ENCODE measurements at regions not wholly inside any gene's neighbourhood (a gene's known extent, or its start where the extent isn't known, plus 50 kb on each side); places are given as distances from the start of the nearest gene placed in this dataset.

- no peak overlapping the region for H3K4me2 ChIP-seq (replicated peaks; ENCODE audit: low read depth, low read length, poor library complexity, severe bottlenecking)
- Mint-ChIP-seq H3K4me1 (no peaks in the 10 kb centered on the region), H3K9me3 (ENCODE audit: insufficient read depth) (peaks cover 7% of the 10 kb centered on the region), H3K4me3 (no peak overlapping the region), H3K27ac (no peak overlapping the region), H3K27me3 (no peaks in the 10 kb centered on the region)
- H2AFZ ChIP-seq (ENCODE audit: insufficient read depth, low read depth, low read length, poor library complexity, severe bottlenecking), result no peak overlapping the region
- no peak overlapping the region for H3K9ac ChIP-seq (ENCODE audit: low read length)
- ATAC-seq (ENCODE audit: low read depth) (no peak), DNase-seq (no peak)
- H4K20me1 ChIP-seq (ENCODE audit: control insufficient read depth, insufficient read depth, low read length, poor library complexity, severe bottlenecking), result no peaks in the 10 kb centered on the region
- H3K36me3 ChIP-seq (replicated peaks in 1 of 2; ENCODE audit: control extremely low read depth in 1 of 2, control insufficient read depth in 1 of 2, extremely low read depth in 1 of 2, insufficient read depth in 2 of 2, low read length in 1 of 2), result no peaks in the 10 kb centered on the region
- no peaks in the 10 kb centered on the region for H3K9me3 ChIP-seq (ENCODE audit: control extremely low read depth in 1 of 3, control insufficient read depth in 2 of 3, insufficient read depth in 1 of 3, low read length in 2 of 3)
- TF ChIP-seq CTCF (IDR thresholded peaks at IDR 0.05) (no peak), EZH2 (IDR thresholded peaks at IDR 0.05; ENCODE audit: borderline replicate concordance, insufficient read depth, low read depth, low read length, poor library complexity, severe bottlenecking) (no peak)
- no peak overlapping the region for H3K27ac ChIP-seq (ENCODE audit: low read length in 2 of 2)
- H3K79me2 ChIP-seq (ENCODE audit: control insufficient read depth, insufficient read depth, low read length), result no peaks in the 10 kb centered on the region
- intact Hi-C loops (cut with micrococcal nuclease), result no loop called here
- H3K4me1 ChIP-seq (ENCODE audit: control insufficient read depth in 2 of 2, insufficient read depth in 2 of 2, low read length in 2 of 2), result no peaks in the 10 kb centered on the region
- WGBS (ENCODE audit: insufficient coverage), result 40% methylated on average over 1 of the region's 2 CpGs
- POLR2A ChIA-PET, result no interaction called here
- no peak overlapping the region for H3K4me3 ChIP-seq (ENCODE audit: control extremely low read depth in 1 of 5, extremely low read depth in 1 of 5, insufficient read depth in 1 of 5, low read depth in 2 of 5, low read length in 4 of 5)
- CTCF ChIA-PET, result interaction anchor here (0.5 kb wide), 1 partner anchor 39 kb away, joined by 3 read pairs; no protein-coding TSS in a partner anchor
- H3K27me3 ChIP-seq (replicated peaks in 1 of 4; ENCODE audit: control extremely low read depth in 1 of 4, control insufficient read depth in 3 of 4, insufficient read depth in 4 of 4, low read length in 3 of 4), result no peaks in the 10 kb centered on the region
Measured at GRCh38 chr11:98107736-98108135, 913.0 kb upstream of the CNTN5 start.

- Mint-ChIP-seq H3K4me1 (no peaks in the 10 kb centered on the region), H3K9me3 (ENCODE audit: insufficient read depth) (peaks cover 7% of the 10 kb centered on the region), H3K27me3 (no peaks in the 10 kb centered on the region), H3K27ac (no peak overlapping the region), H3K4me3 (no peak overlapping the region)
- 96% methylated on average over 3 of the region's 5 CpGs for WGBS (ENCODE audit: insufficient coverage)
- Histone ChIP-seq H3K9ac (ENCODE audit: low read length) (no peak overlapping the region), H3K36me3 (replicated peaks in 1 of 2; ENCODE audit: control extremely low read depth in 1 of 2, control insufficient read depth in 1 of 2, extremely low read depth in 1 of 2, insufficient read depth in 2 of 2, low read length in 1 of 2) (no peaks in the 10 kb centered on the region), H3K9me3 (ENCODE audit: control extremely low read depth in 1 of 3, control insufficient read depth in 2 of 3, insufficient read depth in 1 of 3, low read length in 2 of 3) (no peaks in the 10 kb centered on the region), H2AFZ (ENCODE audit: insufficient read depth, low read depth, low read length, poor library complexity, severe bottlenecking) (no peak overlapping the region), H3K4me1 (ENCODE audit: control insufficient read depth in 2 of 2, insufficient read depth in 2 of 2, low read length in 2 of 2) (no peaks in the 10 kb centered on the region), H3K79me2 (ENCODE audit: control insufficient read depth, insufficient read depth, low read length) (no peaks in the 10 kb centered on the region), H3K27me3 (replicated peaks in 1 of 4; ENCODE audit: control extremely low read depth in 1 of 4, control insufficient read depth in 3 of 4, insufficient read depth in 4 of 4, low read length in 3 of 4) (no peaks in the 10 kb centered on the region), H3K4me3 (ENCODE audit: control extremely low read depth in 1 of 5, extremely low read depth in 1 of 5, insufficient read depth in 1 of 5, low read depth in 2 of 5, low read length in 4 of 5) (no peak overlapping the region), H4K20me1 (ENCODE audit: control insufficient read depth, insufficient read depth, low read length, poor library complexity, severe bottlenecking) (no peaks in the 10 kb centered on the region), H3K4me2 (replicated peaks; ENCODE audit: low read depth, low read length, poor library complexity, severe bottlenecking) (no peak overlapping the region), H3K27ac (ENCODE audit: low read length in 2 of 2) (no peak overlapping the region)
- no peak for DNase-seq
- no peak for ATAC-seq (ENCODE audit: low read depth)
- CTCF ChIA-PET, result no interaction called here
- POLR2A ChIA-PET, result no interaction called here
- intact Hi-C loops (cut with micrococcal nuclease), result no loop called here
- TF ChIP-seq EZH2 (IDR thresholded peaks at IDR 0.05; ENCODE audit: borderline replicate concordance, insufficient read depth, low read depth, low read length, poor library complexity, severe bottlenecking), result no peak
- TF ChIP-seq CTCF (IDR thresholded peaks at IDR 0.05), result no peak
Measured at GRCh38 chr11:98110030-98110429, 910.7 kb upstream of the CNTN5 start.
